ENCODE measurements at regions not wholly inside any gene's neighbourhood (a gene's known extent, or its start where the extent isn't known, plus 50 kb on each side); places are given as distances from the start of the nearest gene placed in this dataset.

GRCh38 chr2:22481486-22482259, 903.3 kb upstream of the KLHL29 start:
- no peak for DNase-seq (ENCODE audit: low spot score)

- DNase-seq (ENCODE audit: low spot score) = no peak
Measured at GRCh38 chr2:22483036-22483435, 901.9 kb upstream of the KLHL29 start.

- DNase-seq (ENCODE audit: low spot score) = no peak
Measured at GRCh38 chr2:22485486-22485885, 899.5 kb upstream of the KLHL29 start.

GRCh38 chr2:22486343-22486742, 898.6 kb upstream of the KLHL29 start:
- no peak for DNase-seq (ENCODE audit: low spot score)

GRCh38 chr2:22487036-22487435, 897.9 kb upstream of the KLHL29 start:
- no peak for DNase-seq (ENCODE audit: low spot score)

GRCh38 chr2:22487541-22487940, 897.4 kb upstream of the KLHL29 start:
- no peak for DNase-seq (ENCODE audit: low spot score)

GRCh38 chr2:22491442-22491841, 893.5 kb upstream of the KLHL29 start:
- DNase-seq (ENCODE audit: low spot score) = no peak

GRCh38 chr2:22494156-22494555, 890.8 kb upstream of the KLHL29 start:
- DNase-seq (ENCODE audit: low spot score) = no peak

GRCh38 chr2:22497064-22497463, 887.9 kb upstream of the KLHL29 start:
- no peak for DNase-seq (ENCODE audit: low spot score)

GRCh38 chr2:22497789-22498188, 887.2 kb upstream of the KLHL29 start:
- no peak for DNase-seq (ENCODE audit: low spot score)

- DNase-seq (ENCODE audit: low spot score) = no peak
Measured at GRCh38 chr2:22499082-22499839, 885.7 kb upstream of the KLHL29 start.

- no peak for DNase-seq (ENCODE audit: low spot score)
Measured at GRCh38 chr2:22500555-22500935, 884.4 kb upstream of the KLHL29 start.

GRCh38 chr2:22501851-22502250, 883.1 kb upstream of the KLHL29 start:
- no peak for DNase-seq (ENCODE audit: low spot score)

GRCh38 chr2:22513563-22513962, 871.4 kb upstream of the KLHL29 start:
- no peak for DNase-seq (ENCODE audit: low spot score)

- no peak for DNase-seq (ENCODE audit: low spot score)
Measured at GRCh38 chr2:22517141-22517540, 867.8 kb upstream of the KLHL29 start.

GRCh38 chr2:22518641-22519040, 866.3 kb upstream of the KLHL29 start:
- no peak for DNase-seq (ENCODE audit: low spot score)

GRCh38 chr2:22520369-22521288, 864.4 kb upstream of the KLHL29 start:
- DNase-seq (ENCODE audit: low spot score) = no peak

GRCh38 chr2:22521620-22522019, 863.4 kb upstream of the KLHL29 start:
- DNase-seq (ENCODE audit: low spot score) = no peak

- no peak for DNase-seq (ENCODE audit: low spot score)
Measured at GRCh38 chr2:22525681-22526080, 859.3 kb upstream of the KLHL29 start.

- DNase-seq (ENCODE audit: low spot score) = no peak
Measured at GRCh38 chr2:22530131-22530530, 854.8 kb upstream of the KLHL29 start.

GRCh38 chr2:22536133-22536532, 848.8 kb upstream of the KLHL29 start:
- DNase-seq (ENCODE audit: low spot score) = no peak

- DNase-seq (ENCODE audit: low spot score) = no peak
Measured at GRCh38 chr2:22554453-22554852, 830.5 kb upstream of the KLHL29 start.

Measured in ureter (tissue), 1 donor.